Motor neuron (in vitro differentiated cells): ENCODE measurements at regions not wholly inside any gene's neighbourhood (a gene's known extent, or its start where the extent isn't known, plus 50 kb on each side); places are given as distances from the start of the nearest gene placed in this dataset.
A peak's percentile ranks its signal among the peaks of the same experiment; 100 is the strongest.

Experiments used
- ATAC-seq, 8 experiments: fragments of 200-7000 bp; cut with Tn5 transposase; replicated peaks in 6 of 8; 2 replicates each; pipeline ENCODE4 v1.8.0; 2021; ENCODE audit warnings: mild to moderate bottlenecking in 8 of 8, moderate library complexity in 8 of 8
- H3K27ac ChIP-seq, 2 donors: fragments of 250-450 bp; sonication (Bioruptor Pico); 2 replicates each; pipeline ENCODE4 v1.9.0; 2021; ENCODE audit warnings: antibody characterized with exemption in 2 of 2, mild to moderate bottlenecking in 2 of 2, moderate library complexity in 1 of 2
- H3K4me1 ChIP-seq, 2 donors: fragments of 250-450 bp; sonication (Bioruptor Pico); replicated peaks in 1 of 2; 2 replicates each; pipeline ENCODE4 v1.6.1; 2021; ENCODE audit warnings: antibody characterized with exemption in 2 of 2, mild to moderate bottlenecking in 2 of 2, moderate library complexity in 1 of 2
- H3K4me3 ChIP-seq, 5 donors: fragments of 250-450 bp; sonication (Bioruptor Pico); 2 replicates each; pipeline ENCODE4 v1.9.0; 2021; ENCODE audit warnings: antibody characterized with exemption in 5 of 5, mild to moderate bottlenecking in 5 of 5, moderate library complexity in 4 of 5
- WGBS, 10 experiments: fragments of 450-650 bp; shearing (Covaris generic); methylation state at CpG; one replicate each; pipeline ENCODE4 v1.0.0; 2022; 5-methylcytosine and 5-hydroxymethylcytosine counted together
- in situ Hi-C, 9 experiments: fragments of 400-800 bp; cut with MboI; loops; one replicate each; pipeline ENCODE4 v1.15.0; 2021; ENCODE audit warnings: low sequenced_read_pairs in 9 of 9, low pct_unique_long_range_greater_than_20kb in 2 of 9; ENCODE audit not compliant: unreplicated experiment in 9 of 9

DNA sequence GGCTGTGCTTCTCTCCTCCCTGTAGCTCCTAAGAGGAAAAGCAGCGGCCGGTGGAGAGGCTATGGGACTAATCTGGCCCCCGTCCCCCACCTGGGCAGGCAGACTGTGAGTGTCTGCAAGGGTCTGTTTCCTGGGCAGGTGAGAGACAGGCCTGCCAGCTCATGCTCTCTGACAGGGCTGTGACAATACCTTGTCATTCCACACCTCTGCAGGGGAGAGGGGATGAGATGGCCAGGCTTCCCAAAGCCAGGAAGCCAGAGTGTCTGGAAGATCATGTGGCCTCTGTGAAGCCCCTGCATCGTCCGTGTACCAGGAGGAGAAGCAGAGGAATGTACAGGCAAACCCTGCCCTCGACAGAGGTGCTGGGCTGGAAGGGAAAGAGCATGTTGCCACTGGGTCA, 142.5 kb upstream of the GATA6 start:
- WGBS, 10 experiments, result 40 to 87% (median 67%) methylated on average over 1 to 5 of the region's 6 CpGs; no CpG with 5 or more reads in 5 of the 10 experiments
- ATAC-seq, result no peak

DNA sequence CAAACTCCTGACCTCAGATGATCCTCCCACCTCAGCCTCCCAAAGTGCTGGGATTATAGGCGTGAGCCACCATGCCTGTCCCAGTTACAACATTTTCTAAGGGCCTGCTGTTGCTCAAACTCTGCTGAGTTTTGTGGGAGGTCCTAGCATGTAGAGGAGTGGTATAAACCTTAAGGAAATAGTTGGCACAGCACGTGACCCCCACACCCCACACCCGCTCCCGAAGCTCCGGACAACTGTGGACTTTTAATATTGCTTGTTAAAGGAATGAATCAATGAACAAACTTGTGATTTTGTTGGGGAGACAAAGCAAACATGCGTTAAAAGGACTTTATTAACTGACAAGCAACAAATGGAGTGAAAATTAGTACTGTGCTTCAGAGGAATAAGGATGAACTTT, 137.8 kb upstream of the GATA6 start:
- no peak for ATAC-seq
- in situ Hi-C loops, result no loop called here
- Histone ChIP-seq H3K4me1 (no peaks in the 10 kb centered on the region), H3K4me3 (no peak overlapping the region), H3K27ac (no peak overlapping the region)
- 20 to 82% (median 74%) methylated on average over 1 to 5 of the region's 6 CpGs; no CpG with 5 or more reads in 3 of the 10 experiments for WGBS, 10 experiments

More for the DNA sequence above, 142.5 kb upstream of the GATA6 start:
- Histone ChIP-seq H3K4me3 (no peak overlapping the region), H3K27ac (no peak overlapping the region), H3K4me1 (no peaks in the 10 kb centered on the region)
- in situ Hi-C loops, result no loop called here

DNA sequence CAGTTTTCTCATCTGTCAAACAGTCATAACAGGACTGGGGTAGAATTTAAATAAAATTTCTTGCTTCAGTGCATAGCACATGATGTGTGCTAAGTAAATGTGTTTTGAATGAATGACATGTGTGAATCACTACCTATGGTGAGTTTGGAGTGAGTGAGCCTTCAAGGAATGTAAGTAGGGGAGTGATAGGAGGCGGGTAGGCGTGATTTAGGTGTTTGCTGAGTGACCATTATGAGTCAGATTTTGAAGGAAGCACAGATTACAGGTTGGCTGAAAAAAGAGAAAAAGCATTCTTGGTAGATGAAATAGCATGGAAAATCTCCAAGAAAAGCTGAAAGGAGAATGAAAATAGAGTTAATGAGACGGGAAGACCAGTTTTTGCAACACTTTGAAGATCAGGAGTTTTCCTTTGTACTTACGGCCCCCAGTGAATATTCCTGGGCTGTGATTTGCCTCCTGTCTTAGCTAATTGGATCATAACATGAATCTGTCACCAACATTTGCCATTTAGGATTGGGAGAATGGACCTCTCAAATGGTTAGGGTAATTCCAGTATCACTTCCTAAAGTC, 136.9 kb upstream of the GATA6 start:
- in situ Hi-C loops, result no loop called here
- peak in 3 of 8 experiments; percentile 44 to 100 (median 100) for ATAC-seq
- H3K27ac ChIP-seq, result no peak overlapping the region
- WGBS, 10 experiments, result 0 to 85% (median 62%) methylated on average over 1 to 4 of the region's 4 CpGs
- no peaks in the 10 kb centered on the region for H3K4me1 ChIP-seq
- H3K4me3 ChIP-seq, result no peak overlapping the region

DNA sequence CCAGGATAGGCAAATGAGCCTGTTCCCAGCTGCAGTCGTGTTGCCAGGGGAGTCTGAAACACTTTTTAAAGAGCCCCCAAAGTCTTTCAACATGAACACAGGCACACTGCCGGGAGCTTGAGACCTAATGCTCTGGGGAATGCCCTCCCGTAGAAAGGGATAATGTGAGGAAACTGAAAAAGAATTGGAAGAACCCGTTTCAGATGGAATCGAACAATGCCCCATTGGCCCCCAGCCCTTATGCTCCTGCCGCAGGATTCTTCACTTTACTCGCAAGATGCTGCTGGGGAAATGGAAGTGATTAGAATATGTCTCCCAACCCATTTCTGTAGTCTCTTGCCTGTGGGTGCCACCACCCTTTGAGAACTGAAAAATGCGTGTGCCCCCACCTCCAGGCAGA, 136.3 kb upstream of the GATA6 start:
- Histone ChIP-seq H3K27ac (no peak overlapping the region), H3K4me1 (no peaks in the 10 kb centered on the region), H3K4me3 (no peak overlapping the region)
- no peak for ATAC-seq
- 32 to 100% (median 65%) methylated on average over 1 to 7 of the region's 8 CpGs; no CpG with 5 or more reads in 2 of the 10 experiments for WGBS, 10 experiments
- in situ Hi-C loops, result no loop called here

DNA sequence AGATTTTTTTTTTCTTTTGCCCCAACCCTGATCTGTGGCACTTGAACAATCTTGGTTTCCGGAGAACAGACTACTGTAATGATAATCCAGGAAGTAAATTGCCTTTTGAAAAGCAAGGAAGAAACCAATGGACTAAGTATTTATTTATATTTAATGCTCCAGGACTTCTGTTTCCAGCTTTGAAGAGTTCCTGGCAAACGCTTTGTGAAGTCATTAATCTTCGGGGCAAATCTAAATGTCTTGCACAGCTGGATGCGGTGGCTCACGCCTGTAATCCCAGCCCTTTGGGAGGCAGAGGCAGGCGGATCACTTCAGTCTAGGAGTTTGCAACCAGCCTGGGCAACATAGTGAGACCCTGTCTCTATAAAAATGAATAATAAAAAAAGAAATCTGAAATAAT, 135.1 kb upstream of the GATA6 start:
- H3K27ac ChIP-seq, result no peak overlapping the region
- 33 to 100% (median 80%) methylated on average over 1 to 6 of the region's 6 CpGs; no CpG with 5 or more reads in 2 of the 10 experiments for WGBS, 10 experiments
- peak in 1 of 8 experiments; percentile 24 for ATAC-seq
- H3K4me1 ChIP-seq, result no peaks in the 10 kb centered on the region
- in situ Hi-C loops, result no loop called here
- no peak overlapping the region for H3K4me3 ChIP-seq

DNA sequence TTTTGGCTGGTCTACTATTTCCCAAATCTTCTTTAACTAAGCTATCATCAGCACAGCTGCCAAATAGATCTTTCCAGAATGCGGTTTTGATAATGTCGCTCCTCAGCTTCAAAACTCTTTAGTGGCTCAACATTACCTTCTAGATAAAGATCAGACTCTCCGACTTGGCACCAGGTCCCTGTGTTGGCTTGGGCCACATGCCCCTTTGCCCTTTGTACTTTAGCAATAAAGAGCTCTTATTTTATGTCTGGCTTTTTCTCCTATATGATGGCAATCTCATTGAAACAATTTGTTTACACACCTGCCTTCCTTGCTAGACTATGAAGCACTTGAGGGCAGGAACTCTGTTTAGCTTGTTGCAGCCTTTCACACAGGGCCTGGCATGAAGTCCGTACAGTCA, 128.9 kb upstream of the GATA6 start:
- in situ Hi-C loops, result no loop called here
- 36 to 100% (median 92%) methylated on average over 1 to 4 of the region's 4 CpGs; no CpG with 5 or more reads in 1 of the 10 experiments for WGBS, 10 experiments

DNA sequence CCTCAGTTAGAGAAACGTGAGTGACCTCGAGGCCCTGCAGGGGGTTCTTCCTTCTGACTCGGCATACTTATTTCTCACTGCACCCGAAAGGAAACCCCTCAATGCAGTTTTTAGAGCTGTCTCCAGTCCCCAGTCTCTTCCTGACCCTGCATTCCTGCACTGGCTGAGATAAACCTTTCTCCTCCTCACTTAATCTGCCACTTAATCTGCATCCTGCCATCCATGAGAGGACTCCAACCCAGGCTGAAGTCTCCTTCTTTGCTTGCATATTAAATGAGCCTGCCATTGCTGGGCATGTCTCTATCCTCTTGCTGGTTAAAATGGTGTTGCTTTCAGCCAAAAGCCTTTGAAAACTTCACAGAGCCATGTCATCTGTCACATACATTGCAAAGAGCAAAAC, 125.6 kb upstream of the GATA6 start:
- Histone ChIP-seq H3K4me3 (no peak overlapping the region), H3K27ac (no peak overlapping the region), H3K4me1 (no peaks in the 10 kb centered on the region)
- in situ Hi-C loops, result no loop called here
- WGBS, 10 experiments, result 0 to 54% (median 30%) methylated on average over 1 to 4 of the region's 4 CpGs; no CpG with 5 or more reads in 5 of the 10 experiments
- ATAC-seq, result no peak

More for the DNA sequence above, 128.9 kb upstream of the GATA6 start:
- Histone ChIP-seq H3K27ac (no peak overlapping the region), H3K4me1 (no peaks in the 10 kb centered on the region), H3K4me3 (no peak overlapping the region)
- ATAC-seq, result no peak

DNA sequence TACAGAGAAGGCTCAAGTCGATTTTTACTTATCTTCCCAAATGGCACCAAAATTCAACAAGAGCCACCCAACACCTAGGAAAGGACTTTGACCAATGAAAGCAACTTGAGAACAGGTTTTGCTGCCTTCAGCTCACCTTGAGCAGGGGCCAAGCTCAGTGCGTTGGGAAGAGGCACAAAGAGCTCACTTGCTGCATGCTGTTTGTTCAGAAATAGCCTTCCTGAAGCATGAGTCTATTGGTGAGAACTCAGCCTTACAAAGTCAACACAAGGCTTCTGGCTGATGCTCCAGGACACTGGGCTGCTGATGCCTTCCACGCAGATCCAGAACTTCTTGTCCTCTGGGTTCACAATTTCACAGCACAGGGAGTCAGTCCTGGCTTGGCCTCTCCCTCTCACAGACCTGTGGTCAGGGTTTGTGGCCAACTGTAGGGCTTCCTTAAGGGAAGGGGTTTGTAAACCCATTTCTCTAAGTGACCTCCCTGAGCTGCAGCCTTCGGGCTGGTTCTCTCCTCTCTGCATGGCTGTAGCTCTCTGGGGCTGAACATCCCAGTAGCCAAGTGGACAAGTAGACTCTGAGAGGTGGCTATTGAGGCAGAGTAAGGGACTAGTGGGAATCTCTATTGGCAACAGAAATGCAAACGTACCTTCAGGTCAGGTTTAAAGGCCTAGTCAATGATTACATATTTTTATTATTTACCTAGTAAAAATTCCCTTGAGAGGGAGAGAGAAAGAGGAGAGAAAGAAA, 124.7 kb upstream of the GATA6 start:
- H3K4me3 ChIP-seq, result no peak overlapping the region
- H3K27ac ChIP-seq, result no peak overlapping the region
- ATAC-seq, result no peak
- H3K4me1 ChIP-seq, result no peaks in the 10 kb centered on the region
- 0 to 90% (median 50%) methylated on average over 1 to 5 of the region's 5 CpGs; no CpG with 5 or more reads in 1 of the 10 experiments for WGBS, 10 experiments
- in situ Hi-C loops, result no loop called here

DNA sequence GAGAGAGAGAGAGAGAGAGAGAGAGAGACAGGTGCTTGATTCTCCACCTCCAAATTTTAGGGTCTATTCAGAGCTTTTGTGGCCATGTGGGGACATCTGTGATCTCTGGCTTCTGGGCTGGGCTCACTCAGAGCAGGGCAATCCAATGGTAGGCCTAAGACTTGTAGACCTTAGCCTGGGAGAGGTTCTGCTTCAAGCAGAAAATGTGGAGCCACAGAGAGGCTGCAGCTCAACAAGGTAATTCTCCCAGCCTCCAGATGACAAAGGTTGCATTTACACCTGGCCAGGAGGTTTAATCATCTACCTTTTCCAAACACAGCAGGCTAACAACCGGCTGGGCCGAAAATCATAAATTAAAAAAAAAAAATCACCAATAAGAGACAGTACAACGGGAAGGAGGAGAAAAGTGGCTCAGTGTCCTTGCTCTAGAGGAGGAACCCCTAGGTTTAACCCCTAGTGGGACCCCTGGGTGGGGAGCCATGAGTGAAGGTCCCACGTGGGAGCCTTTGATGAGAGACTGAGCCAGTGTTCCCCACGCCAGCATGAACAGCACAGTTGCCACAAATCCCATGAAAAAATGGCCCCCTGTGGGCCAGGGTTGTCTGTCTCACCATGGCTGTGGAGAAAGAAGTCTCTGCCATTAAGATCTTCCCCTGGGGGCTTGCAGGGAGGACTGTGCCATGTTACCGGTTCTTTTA, 124.0 kb upstream of the GATA6 start:
- in situ Hi-C loops, result no loop called here
- Histone ChIP-seq H3K4me3 (no peak overlapping the region), H3K4me1 (no peaks in the 10 kb centered on the region), H3K27ac (no peak overlapping the region)
- no peak for ATAC-seq
- 0 to 81% (median 40%) methylated on average over 1 to 5 of the region's 6 CpGs; no CpG with 5 or more reads in 4 of the 10 experiments for WGBS, 10 experiments

DNA sequence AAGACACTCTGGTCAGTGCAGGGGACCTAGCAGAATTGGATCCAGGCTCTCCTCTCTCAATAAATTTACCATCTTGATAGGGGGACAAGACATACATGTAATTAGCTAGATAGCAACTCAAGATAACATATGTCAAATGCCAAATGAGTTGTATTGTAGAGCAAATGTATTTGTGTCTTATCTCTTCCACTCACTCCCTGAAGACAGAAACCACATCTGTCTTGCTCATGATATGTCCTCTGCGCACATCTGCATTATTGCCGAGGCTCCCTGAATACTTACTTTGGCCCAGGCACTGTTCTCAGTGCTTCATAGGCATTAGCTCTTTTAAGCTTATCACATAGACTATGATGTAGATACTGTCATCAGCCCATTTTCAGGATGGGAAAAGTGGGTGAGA, 122.9 kb upstream of the GATA6 start:
- in situ Hi-C loops, result no loop called here
- WGBS, 10 experiments, result 47 to 100% (median 81%) methylated on average over 1 to 2 of the region's 2 CpGs; no CpG with 5 or more reads in 6 of the 10 experiments
- Histone ChIP-seq H3K27ac (no peak overlapping the region), H3K4me1 (no peaks in the 10 kb centered on the region), H3K4me3 (no peak overlapping the region)
- ATAC-seq, result no peak

DNA sequence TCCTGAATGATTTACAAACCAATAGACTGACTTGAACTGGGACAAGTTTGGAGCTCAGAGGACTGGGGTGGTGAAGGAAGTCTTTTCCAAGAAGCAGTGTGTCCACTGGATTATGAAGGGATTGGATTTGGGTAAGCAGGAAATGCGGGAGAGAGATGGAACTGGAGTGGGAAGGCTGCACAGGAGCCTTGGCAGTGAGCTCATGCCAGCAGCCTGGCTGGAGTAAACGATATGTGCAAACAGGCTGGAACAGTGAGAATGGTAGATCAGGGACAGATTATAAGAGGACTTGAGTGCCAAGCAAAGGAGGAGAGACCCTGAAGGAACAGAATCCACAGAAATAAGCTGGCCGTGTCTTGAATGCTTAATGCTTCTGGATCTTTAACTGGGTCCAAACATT, 121.9 kb upstream of the GATA6 start:
- Histone ChIP-seq H3K4me3 (no peak overlapping the region), H3K4me1 (no peaks in the 10 kb centered on the region), H3K27ac (no peak overlapping the region)
- 0 to 100% (median 78%) methylated on average over 1 to 3 of the region's 3 CpGs; no CpG with 5 or more reads in 2 of the 10 experiments for WGBS, 10 experiments
- in situ Hi-C loops, result no loop called here
- no peak for ATAC-seq

DNA sequence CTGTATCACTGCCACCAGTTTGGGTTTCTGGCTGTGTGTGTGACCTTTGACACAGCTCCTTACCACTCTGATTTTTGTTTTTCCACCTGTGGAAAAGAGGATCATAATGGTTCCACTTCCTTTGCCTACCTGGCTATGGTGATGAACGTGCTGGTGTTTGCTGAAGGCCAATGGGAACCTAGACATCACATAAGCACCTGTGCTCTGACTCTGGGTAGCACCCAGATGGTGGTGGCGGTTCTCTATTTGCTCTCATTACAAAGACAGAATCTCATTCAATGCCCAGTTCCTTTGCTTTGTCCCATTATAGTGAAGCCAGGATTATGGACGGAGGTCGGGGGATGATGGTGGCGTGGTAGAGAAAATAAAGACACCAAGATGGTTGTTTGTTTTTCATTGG, 121.2 kb upstream of the GATA6 start:
- ATAC-seq, result no peak
- Histone ChIP-seq H3K4me3 (no peak overlapping the region), H3K27ac (no peak overlapping the region), H3K4me1 (no peaks in the 10 kb centered on the region)
- in situ Hi-C loops, result no loop called here
- WGBS, 10 experiments, result 10 to 100% (median 89%) methylated on average over 1 to 5 of the region's 5 CpGs; no CpG with 5 or more reads in 3 of the 10 experiments

DNA sequence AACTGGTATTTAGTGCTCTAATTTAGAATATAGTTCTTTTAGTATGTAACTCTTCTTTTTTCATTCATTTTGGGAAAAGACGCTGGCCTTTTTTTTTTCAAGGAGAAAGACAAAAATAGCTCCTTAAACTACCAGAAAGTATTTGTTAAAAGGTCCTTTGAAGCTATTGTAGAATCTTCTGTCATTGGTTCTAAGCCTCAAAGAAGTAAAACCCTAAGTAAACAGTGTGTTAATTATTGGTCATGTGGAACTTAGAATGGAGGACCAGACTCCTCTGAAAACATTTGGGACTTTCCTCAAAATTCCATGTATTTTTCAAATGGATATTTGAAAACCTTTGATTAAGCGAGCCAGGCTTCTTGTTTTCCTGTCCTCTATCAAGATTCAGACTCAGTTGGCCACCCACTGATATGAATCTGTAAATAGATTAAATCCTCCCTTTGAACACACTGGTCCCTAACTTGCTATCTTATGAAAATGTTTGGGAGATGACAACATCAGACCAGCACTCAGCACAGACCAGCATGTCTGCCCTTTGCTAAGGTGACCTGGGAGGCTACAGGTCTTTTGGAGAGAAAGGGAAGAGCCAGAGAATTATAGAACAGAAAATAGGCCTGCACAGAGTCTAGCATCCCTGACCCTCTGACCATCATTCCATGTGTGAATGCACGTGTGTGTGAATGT, 120.3 kb upstream of the GATA6 start:
- ATAC-seq, result no peak
- Histone ChIP-seq H3K4me3 (no peak overlapping the region), H3K4me1 (no peaks in the 10 kb centered on the region), H3K27ac (no peak overlapping the region)
- 0 to 100% (median 51%) methylated on average over 1 to 3 of the region's 3 CpGs for WGBS, 10 experiments
- in situ Hi-C loops, result no loop called here
